GM18508 (cell line): ENCODE measurements at regions not wholly inside any gene's neighbourhood (a gene's known extent, or its start where the extent isn't known, plus 50 kb on each side); places are given as distances from the start of the nearest gene placed in this dataset.

ENCODE experiments used
- ATAC-seq: cut with Tn5 transposase; IDR thresholded peaks from one replicate; pipeline ENCODE4 v1.9.1; 2021; ENCODE audit warnings: moderate number of reproducible peaks; ENCODE audit not compliant: insufficient read depth, unreplicated experiment

- ATAC-seq = no peak
These were observed 110.7 kb upstream of the UBL3 start for GRCh38 chr13:29961036-29961670.

GRCh38 chr13:29959603-29960002 is 109.2 kb upstream of the UBL3 start:
- no peak for ATAC-seq

GRCh38 chr13:29959086-29959485 is 108.7 kb upstream of the UBL3 start:
- no peak for ATAC-seq

GRCh38 chr13:29958476-29958875 is 108.1 kb upstream of the UBL3 start:
- ATAC-seq = no peak

GRCh38 chr13:29957320-29957719 is 106.9 kb upstream of the UBL3 start:
- no peak for ATAC-seq

- no peak for ATAC-seq
These were observed 106.4 kb upstream of the UBL3 start for GRCh38 chr13:29956853-29957252.

GRCh38 chr13:29955137-29955650 is 104.8 kb upstream of the UBL3 start:
- no peak for ATAC-seq

GRCh38 chr13:29954082-29955028 is 103.9 kb upstream of the UBL3 start:
- ATAC-seq = no peak

GRCh38 chr13:29953542-29953941 is 103.1 kb upstream of the UBL3 start:
- no peak for ATAC-seq

GRCh38 chr13:29952245-29952644 is 101.8 kb upstream of the UBL3 start:
- no peak for ATAC-seq

- ATAC-seq = no peak
These were observed 98.4 kb upstream of the UBL3 start for GRCh38 chr13:29948791-29949190.

- ATAC-seq = no peak
These were observed 97.8 kb upstream of the UBL3 start for GRCh38 chr13:29948244-29948643.

- ATAC-seq = no peak
These were observed 97.4 kb upstream of the UBL3 start for GRCh38 chr13:29947839-29948238.

- ATAC-seq = no peak
These were observed 95.7 kb upstream of the UBL3 start for GRCh38 chr13:29946093-29946492.

GRCh38 chr13:29943686-29944085 is 93.3 kb upstream of the UBL3 start:
- ATAC-seq = no peak

GRCh38 chr13:29943273-29943672 is 92.9 kb upstream of the UBL3 start:
- ATAC-seq = no peak

GRCh38 chr13:29940715-29941114 is 90.3 kb upstream of the UBL3 start:
- ATAC-seq = no peak

GRCh38 chr13:29939158-29939557 is 88.7 kb upstream of the UBL3 start:
- no peak for ATAC-seq

GRCh38 chr13:29937841-29938240 is 87.4 kb upstream of the UBL3 start:
- ATAC-seq = no peak

- ATAC-seq = no peak
These were observed 87.0 kb upstream of the UBL3 start for GRCh38 chr13:29937379-29937778.

GRCh38 chr13:29936956-29937355 is 86.5 kb upstream of the UBL3 start:
- ATAC-seq = no peak
